RWPE1 (cell line): ENCODE measurements at regions not wholly inside any gene's neighbourhood (a gene's known extent, or its start where the extent isn't known, plus 50 kb on each side); places are given as distances from the start of the nearest gene placed in this dataset.

Source experiments
- CTCF ChIA-PET: fragments of 350-600 bp; sonication (Branson Sonifier 250); formaldehyde crosslinking; extraction: SDS; loops from one replicate; lab custom pipeline; 2021; lab: Yijun Ruan, JAX
- POLR2A ChIA-PET: fragments of 400-600 bp; formaldehyde crosslinking; extraction: SDS; loops from one replicate; lab custom pipeline; 2020; ENCODE audit warnings: antibody characterized with exemption; ENCODE audit not compliant: low non-redundant PET; lab: Yijun Ruan, JAX
- DNase-seq: peaks from one replicate; pipeline ENCODE4 v3.0.0; 2012; ENCODE audit warnings: low spot score
- H3K27ac ChIP-seq: fragments of 450-650 bp; 2 replicates; pipeline ENCODE4 v1.5.1; 2017
- TF ChIP-seq, protein P1 (sequence below): fragments of 450-650 bp; conservative IDR thresholded peaks from 2 replicates; pipeline ENCODE4 v1.5.1; 2017; ENCODE audit warnings: low read depth, mild to moderate bottlenecking

DNA sequence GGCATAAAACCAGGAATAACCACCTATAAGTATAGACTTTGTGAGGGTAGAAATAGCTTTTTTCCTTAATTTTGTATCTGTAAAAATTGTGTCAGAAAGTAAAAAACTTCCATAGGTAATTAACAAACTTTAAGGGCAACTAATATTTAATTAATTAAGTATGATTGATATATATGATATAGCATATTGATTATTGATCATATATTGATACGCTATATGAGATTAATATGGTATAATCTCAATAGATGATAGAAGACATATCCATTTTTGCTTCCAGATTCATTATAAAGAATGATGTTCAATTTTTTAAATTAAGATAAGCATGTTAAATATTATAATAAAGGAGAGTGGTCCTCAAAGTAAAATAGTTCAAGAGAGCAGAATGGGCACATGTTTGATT lies 99.3 kb upstream of the VAV3 start:
- ChIA-PET CTCF (no interaction called here), POLR2A (no interaction called here)
- H3K27ac ChIP-seq: no peak overlapping the region
- no peak for DNase-seq
- TF ChIP-seq, protein P1, sequence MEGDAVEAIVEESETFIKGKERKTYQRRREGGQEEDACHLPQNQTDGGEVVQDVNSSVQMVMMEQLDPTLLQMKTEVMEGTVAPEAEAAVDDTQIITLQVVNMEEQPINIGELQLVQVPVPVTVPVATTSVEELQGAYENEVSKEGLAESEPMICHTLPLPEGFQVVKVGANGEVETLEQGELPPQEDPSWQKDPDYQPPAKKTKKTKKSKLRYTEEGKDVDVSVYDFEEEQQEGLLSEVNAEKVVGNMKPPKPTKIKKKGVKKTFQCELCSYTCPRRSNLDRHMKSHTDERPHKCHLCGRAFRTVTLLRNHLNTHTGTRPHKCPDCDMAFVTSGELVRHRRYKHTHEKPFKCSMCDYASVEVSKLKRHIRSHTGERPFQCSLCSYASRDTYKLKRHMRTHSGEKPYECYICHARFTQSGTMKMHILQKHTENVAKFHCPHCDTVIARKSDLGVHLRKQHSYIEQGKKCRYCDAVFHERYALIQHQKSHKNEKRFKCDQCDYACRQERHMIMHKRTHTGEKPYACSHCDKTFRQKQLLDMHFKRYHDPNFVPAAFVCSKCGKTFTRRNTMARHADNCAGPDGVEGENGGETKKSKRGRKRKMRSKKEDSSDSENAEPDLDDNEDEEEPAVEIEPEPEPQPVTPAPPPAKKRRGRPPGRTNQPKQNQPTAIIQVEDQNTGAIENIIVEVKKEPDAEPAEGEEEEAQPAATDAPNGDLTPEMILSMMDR: no peak

DNA sequence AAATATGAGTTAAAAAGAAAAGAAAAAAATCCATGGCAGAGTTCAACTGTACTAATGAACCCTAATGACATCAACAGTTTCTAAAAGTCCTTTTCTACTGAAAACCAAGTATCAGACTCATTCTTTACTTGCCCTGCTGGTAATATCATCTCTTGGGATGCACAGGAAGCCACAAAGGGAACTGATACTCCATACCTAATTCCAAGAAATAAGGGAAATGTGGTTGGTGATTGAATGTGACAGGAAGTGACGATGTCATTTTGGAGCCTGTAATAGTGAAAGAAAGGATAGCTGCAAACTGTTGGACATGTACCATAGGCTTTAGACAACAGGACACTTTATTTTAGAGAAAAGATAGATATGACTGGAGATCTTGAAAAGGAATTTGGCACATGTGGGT lies 98.7 kb upstream of the VAV3 start:
- ChIA-PET POLR2A (no interaction called here), CTCF (no interaction called here)
- H3K27ac ChIP-seq: no peak overlapping the region
- TF ChIP-seq, protein P1: no peak
- DNase-seq: no peak

DNA sequence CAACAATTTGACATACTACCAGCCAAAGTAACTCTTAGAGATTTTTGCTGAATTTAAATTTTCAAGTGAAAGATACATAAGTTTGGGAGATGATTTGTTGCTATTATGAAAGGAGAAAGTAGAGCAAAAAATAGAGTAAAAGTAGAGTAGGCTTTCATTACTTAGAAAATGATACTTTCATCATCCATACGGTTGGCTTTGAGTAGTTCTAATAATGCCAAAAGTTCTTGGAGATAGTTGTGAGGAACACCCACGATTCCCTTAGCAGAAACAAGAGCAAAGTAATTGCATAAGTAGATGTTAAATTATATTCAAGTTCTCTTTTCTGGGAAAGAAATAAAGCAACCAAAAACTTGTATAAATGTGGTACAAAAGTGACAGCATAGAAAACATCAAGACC lies 95.0 kb upstream of the VAV3 start:
- no peak overlapping the region for H3K27ac ChIP-seq
- ChIA-PET POLR2A (no interaction called here), CTCF (no interaction called here)
- TF ChIP-seq, protein P1: no peak
- DNase-seq: no peak

DNA sequence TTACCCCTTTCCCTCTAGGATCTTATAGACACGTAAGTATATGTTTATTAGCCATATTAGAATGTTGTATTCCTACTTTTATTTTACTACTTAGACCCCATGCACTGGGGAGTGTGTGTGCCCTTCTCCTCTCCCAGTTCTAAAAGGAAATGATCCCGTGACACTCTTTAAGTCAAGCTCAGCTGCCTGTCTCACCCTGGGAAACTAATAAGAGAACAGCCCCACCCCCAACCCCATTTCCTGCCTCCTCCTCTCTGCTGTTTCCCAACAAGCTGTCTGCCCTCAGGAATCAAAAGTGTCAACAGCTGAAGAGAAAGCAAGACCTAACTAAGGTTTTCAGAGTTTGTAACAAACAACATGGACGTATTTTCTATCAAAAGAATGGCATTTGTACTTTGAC lies 92.6 kb upstream of the VAV3 start:
- no peak for DNase-seq
- CTCF ChIA-PET: interaction anchor here (0.7 kb wide), 1 partner anchor 741 kb away, joined by 3 read pairs; no protein-coding TSS in a partner anchor
- H3K27ac ChIP-seq: no peak overlapping the region
- TF ChIP-seq, protein P1: no peak
- POLR2A ChIA-PET: no interaction called here

DNA sequence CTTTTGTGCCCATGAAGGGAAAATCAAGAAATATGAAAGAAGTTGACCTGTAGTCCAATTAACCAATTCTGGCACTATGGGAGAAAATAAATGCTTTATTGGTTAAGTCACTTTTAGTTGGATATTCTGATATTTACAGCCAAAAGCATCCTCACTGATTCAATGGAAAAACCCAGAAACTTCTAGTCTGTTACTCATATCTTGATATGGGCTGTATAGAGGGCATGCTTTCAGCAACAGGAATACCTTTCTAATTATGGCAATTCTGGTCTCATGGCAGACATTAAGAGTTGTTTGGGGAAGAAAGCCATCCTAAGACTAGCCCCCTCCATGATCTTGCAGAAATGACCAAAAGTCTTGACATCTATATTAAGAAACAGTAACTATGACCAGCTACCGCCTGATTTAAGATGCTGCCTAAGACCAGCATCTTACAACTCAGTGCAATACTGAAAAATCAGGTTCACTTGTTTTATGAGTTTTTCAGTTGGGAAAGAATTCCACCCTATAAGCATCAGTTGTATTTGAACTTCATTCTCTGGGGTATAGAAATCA lies 91.5 kb upstream of the VAV3 start:
- TF ChIP-seq, protein P1: no peak
- DNase-seq: no peak
- no peak overlapping the region for H3K27ac ChIP-seq
- CTCF ChIA-PET: no interaction called here
- POLR2A ChIA-PET: no interaction called here

DNA sequence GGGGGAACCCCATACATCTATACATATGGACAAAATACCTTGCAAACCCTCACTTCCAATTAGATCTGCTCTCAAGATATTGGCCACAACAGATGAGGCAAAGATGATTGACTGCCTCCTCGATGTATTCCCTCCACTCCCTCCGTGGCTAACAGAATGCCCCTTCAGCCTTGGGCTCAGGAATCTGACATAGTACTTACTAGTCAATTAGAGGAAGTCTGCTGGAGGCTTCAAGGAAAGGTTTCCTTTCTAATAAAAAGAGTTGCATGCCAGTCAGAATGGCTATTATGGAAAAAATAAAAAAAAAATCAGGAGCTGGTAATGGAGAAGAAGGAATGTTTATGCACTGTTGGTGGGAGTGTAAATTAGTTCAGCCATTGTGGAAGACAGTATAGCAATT lies 90.4 kb upstream of the VAV3 start:
- no peak for DNase-seq
- ChIA-PET CTCF (no interaction called here), POLR2A (no interaction called here)
- H3K27ac ChIP-seq: no peak overlapping the region
- TF ChIP-seq, protein P1: no peak

DNA sequence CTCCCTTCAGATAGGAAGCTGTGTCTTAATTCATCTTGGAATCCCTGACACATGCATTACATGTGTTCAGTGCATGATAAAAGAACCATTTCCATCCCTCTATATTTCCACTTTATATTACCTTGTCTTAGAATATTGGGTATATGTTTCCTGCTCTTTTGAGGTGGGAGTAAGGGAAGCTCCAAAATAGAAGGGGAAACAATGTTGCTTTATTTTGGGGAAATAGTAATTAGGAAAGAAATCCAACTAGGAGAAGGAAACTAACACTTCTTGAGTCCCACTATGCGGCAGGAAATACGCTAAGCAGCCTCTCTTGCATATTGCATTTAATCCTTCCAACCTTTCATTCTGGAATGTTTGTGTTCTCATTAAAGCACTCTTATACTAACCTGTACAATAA lies 89.4 kb upstream of the VAV3 start:
- TF ChIP-seq, protein P1: no peak
- DNase-seq: no peak
- POLR2A ChIA-PET: no interaction called here
- CTCF ChIA-PET: no interaction called here
- H3K27ac ChIP-seq: no peak overlapping the region
